ENCODE measurements at regions not wholly inside any gene's neighbourhood (a gene's known extent, or its start where the extent isn't known, plus 50 kb on each side); places are given as distances from the start of the nearest gene placed in this dataset.
"Not testable (repeated sequence)": the region's sequence is repeated elsewhere in the genome, so short reads cannot be mapped to it uniquely, and the experiment has no call there.

GRCh38 chr10:131363416-131363815, 51.9 kb upstream of the TCERG1L start:
- Mint-ChIP-seq H3K36me3 (peaks cover 0 to 3% of the 10 kb centered on the region in 2 donors), H3K27ac (no peak overlapping the region)

GRCh38 chr10:131371571-131371970, 60.0 kb upstream of the TCERG1L start:
- Mint-ChIP-seq H3K4me1 (peaks cover 0 to 2% of the 10 kb centered on the region in 2 donors), H3K4me3 (no peak overlapping the region), H3K27me3 (peaks cover 0 to 25% of the 10 kb centered on the region in 2 donors), H3K9me3 (peaks cover 7 to 13% of the 10 kb centered on the region in 2 donors), H3K27ac (no peak overlapping the region), H3K36me3 (peaks cover 2 to 6% of the 10 kb centered on the region in 2 donors)
- no peak for DNase-seq
- no peak for ATAC-seq (replicated peaks)

More at GRCh38 chr10:131363416-131363815, 51.9 kb upstream of the TCERG1L start:
- DNase-seq, result no peak
- ATAC-seq (replicated peaks), result no peak
- Mint-ChIP-seq H3K4me1 (no peaks in the 10 kb centered on the region), H3K27me3 (no peaks in the 10 kb centered on the region), H3K4me3 (no peak overlapping the region), H3K9me3 (peaks cover 8 to 10% of the 10 kb centered on the region in 2 donors)

- H3K4me1 Mint-ChIP-seq, result peaks cover 0 to under 1% of the 10 kb centered on the region in 2 donors
- peaks cover 6% of the 10 kb centered on the region in 2 donors for H3K9me3 Mint-ChIP-seq
- H3K27me3 Mint-ChIP-seq, result peaks cover 0 to 19% of the 10 kb centered on the region in 2 donors
- ATAC-seq (replicated peaks), result no peak
- H3K36me3 Mint-ChIP-seq, result peaks cover under 1 to 1% of the 10 kb centered on the region in 2 donors
- H3K27ac Mint-ChIP-seq, result no peak overlapping the region
- no peak overlapping the region for H3K4me3 Mint-ChIP-seq
- no peak for DNase-seq
These were observed 70.1 kb upstream of the TCERG1L start for GRCh38 chr10:131381576-131381975.

- not testable (repeated sequence) for ATAC-seq (replicated peaks); H3K4me3 Mint-ChIP-seq; H3K36me3 Mint-ChIP-seq; H3K9me3 Mint-ChIP-seq; H3K27ac Mint-ChIP-seq; H3K4me1 Mint-ChIP-seq; DNase-seq
- peaks cover 0 to 19% of the 10 kb centered on the region in 2 donors for H3K27me3 Mint-ChIP-seq
These were observed 73.8 kb upstream of the TCERG1L start for GRCh38 chr10:131385161-131385872.

DNA sequence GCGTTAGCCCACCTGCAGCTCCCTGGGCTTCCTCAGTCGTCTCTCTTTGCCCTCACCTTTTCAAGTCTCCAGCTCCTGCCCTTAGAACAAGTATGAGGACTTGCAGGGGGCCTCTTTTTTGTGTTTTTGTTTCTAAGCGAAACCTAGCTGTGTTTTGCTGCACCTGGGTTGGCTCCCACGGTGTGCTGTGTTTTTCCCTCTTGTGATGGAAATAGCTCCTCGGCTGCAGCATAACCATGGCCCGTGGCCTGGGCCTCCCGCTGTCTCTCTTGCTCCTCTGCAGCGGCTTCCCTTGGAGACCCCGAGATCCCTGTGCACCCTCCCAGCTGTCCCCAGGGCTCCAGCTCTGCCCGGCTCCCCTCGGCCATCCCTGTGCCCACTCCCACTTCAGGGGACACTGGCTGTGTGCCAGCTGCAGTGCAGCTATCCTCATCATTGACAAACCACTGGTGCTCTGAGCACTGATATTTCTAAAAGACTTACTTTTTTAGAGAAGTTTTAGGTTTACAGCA, 75.6 kb upstream of the TCERG1L start:
- peaks cover 0 to 11% of the 10 kb centered on the region in 2 donors for H3K27me3 Mint-ChIP-seq
- peaks cover 4 to 5% of the 10 kb centered on the region in 2 donors for H3K9me3 Mint-ChIP-seq
- ATAC-seq (replicated peaks) (no peak), DNase-seq (no peak)
- no peaks in the 10 kb centered on the region for H3K36me3 Mint-ChIP-seq
- H3K27ac Mint-ChIP-seq, result no peak overlapping the region
- H3K4me1 Mint-ChIP-seq, result no peaks in the 10 kb centered on the region
- H3K4me3 Mint-ChIP-seq, result no peak overlapping the region

DNA sequence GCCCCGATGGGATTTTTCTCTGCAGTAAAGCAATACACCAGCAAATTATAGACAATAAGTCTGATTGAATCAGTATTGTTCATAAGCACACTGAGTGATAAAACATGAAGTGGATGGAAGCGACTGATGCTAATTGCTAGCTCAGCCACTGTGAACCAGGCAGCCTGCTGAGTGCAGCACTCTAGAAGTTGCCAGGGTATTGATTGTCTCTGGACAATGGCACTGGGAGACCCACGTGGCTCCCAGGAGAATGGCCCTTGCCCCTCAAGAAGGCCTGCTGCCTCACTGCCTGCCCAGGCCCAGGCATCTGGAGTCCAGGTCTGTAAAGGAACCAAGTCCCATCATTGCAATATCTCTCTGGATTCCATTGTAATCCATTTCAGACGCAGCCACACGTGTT, 80.4 kb upstream of the TCERG1L start:
- ATAC-seq (replicated peaks) (no peak), DNase-seq (no peak)
- no peak overlapping the region for H3K4me3 Mint-ChIP-seq
- H3K36me3 Mint-ChIP-seq, result no peaks in the 10 kb centered on the region
- H3K27ac Mint-ChIP-seq, result no peak overlapping the region
- no peaks in the 10 kb centered on the region for H3K9me3 Mint-ChIP-seq
- peaks cover 0 to 5% of the 10 kb centered on the region in 2 donors for H3K27me3 Mint-ChIP-seq
- H3K4me1 Mint-ChIP-seq, result no peaks in the 10 kb centered on the region

DNA sequence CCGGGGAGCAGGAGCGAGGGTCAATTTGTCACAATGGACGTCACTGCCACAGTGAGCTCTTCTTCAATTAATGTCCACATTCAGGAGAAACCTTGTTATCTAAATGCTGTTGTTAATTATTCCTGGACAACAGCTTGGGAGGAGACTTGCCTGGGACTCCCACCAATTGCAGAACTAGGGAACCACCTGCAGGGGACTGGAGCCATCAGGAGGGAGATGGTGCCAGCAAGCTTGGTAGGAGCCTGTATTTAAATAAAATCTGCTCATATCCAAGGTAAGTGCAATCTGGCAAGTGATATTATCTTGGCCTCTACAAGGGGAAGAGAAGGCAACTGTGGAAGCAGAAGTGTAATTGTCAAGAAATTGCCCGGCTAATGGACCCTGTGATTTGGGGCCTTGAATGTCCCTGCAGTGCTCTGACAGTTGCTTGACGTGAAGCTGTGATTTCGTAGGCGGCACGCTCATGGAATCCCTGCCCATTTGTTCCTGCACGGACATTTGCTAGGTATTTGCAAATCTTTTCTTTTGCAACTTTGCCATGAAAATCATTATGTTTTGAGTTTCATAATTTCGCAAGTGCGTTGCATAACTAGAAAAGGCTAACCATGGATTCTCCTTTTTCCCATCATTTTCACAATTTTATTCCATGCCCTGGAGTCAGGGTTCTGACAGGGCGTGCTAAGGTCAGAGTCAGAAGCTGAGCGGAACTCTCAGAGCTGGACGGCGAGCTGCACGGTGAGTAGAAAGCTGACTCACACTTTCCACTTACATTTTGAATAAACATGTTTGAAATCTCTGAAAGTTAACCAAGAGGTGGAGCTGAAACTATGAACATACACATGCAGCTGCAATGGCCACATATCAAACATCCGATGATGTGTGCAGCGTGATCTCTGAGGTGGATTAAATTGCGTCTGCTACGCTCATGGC, 84.9 kb upstream of the TCERG1L start:
- DNase-seq (no peak), ATAC-seq (replicated peaks) (no peak)
- H3K4me3 Mint-ChIP-seq, result no peak overlapping the region
- H3K36me3 Mint-ChIP-seq, result no peaks in the 10 kb centered on the region
- H3K4me1 Mint-ChIP-seq, result no peaks in the 10 kb centered on the region
- no peaks in the 10 kb centered on the region for H3K9me3 Mint-ChIP-seq
- H3K27me3 Mint-ChIP-seq, result peaks cover 5 to 7% of the 10 kb centered on the region in 2 donors
- no peak overlapping the region for H3K27ac Mint-ChIP-seq

DNA sequence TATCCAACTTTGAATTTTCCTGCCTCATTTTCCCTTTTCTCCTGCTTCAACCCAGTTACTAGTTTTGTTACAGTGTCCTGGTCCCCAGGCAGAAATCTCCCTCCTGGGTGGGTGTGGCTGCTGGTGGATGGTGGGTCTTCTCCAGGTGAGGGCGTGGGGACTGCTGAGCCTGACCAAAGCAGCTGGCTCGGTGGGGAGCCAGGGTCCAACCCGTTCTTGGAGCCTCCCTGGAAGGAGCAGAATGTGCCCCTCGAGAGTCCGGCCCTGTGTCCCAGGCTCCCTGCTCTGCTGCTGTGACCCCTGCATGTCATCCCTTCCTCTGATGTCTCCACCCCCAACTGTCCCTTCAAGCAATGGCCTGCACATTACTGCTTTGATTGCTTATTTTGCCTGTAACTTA, 86.6 kb upstream of the TCERG1L start:
- Mint-ChIP-seq H3K27me3 (peaks cover 5 to 7% of the 10 kb centered on the region in 2 donors), H3K9me3 (no peaks in the 10 kb centered on the region), H3K36me3 (no peaks in the 10 kb centered on the region), H3K4me1 (no peaks in the 10 kb centered on the region), H3K4me3 (no peak overlapping the region), H3K27ac (no peak overlapping the region)
- DNase-seq (no peak), ATAC-seq (replicated peaks) (no peak)

DNA sequence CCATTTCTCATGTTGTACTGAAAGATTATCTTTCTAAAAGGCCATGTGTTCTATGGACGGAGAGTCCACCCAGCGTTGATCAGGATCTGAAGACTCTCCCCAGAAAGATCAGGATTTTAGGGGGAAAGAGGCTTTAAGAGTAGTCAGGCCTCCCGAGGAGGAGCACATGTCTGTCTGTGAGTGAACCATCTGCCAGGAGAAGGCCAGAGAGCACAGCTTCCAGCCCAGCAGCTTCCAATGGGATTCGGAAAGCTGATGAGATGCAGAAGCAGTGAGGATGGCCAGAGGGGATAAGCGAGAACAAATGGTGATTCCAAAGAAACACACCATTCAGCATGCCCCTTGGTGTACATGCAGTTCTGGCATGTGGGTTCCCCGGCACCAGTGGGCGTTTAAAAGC, 88.5 kb upstream of the TCERG1L start:
- no peaks in the 10 kb centered on the region for H3K36me3 Mint-ChIP-seq
- peaks cover 0 to 7% of the 10 kb centered on the region in 2 donors for H3K27me3 Mint-ChIP-seq
- no peaks in the 10 kb centered on the region for H3K4me1 Mint-ChIP-seq
- H3K9me3 Mint-ChIP-seq, result no peaks in the 10 kb centered on the region
- DNase-seq, result no peak
- no peak overlapping the region for H3K4me3 Mint-ChIP-seq
- H3K27ac Mint-ChIP-seq, result no peak overlapping the region
- ATAC-seq (replicated peaks), result no peak

DNA sequence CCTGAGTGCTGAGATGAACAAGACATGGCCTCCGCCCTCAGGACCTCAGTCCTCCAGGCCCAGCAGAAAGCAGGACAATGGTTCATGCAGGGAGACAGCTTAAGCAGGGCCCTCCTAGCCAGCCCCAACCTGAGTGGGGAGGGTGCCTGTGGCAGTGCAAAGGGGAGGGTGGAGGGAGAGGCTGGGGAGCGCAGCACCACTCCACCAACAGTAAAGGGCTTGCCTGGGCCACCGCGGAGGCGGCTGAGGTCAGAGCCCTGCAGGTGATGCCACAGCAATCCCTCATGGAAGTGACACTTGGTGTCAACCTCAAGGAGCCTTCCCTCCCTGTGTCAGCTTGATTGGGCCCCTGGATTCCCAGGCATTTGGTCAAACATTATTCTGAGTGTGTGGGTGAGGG, 89.0 kb upstream of the TCERG1L start:
- Mint-ChIP-seq H3K4me1 (no peaks in the 10 kb centered on the region), H3K27ac (no peak overlapping the region), H3K36me3 (no peaks in the 10 kb centered on the region), H3K4me3 (no peak overlapping the region), H3K27me3 (peaks cover 0 to 7% of the 10 kb centered on the region in 2 donors), H3K9me3 (no peaks in the 10 kb centered on the region)
- no peak for DNase-seq
- no peak for ATAC-seq (replicated peaks)

DNA sequence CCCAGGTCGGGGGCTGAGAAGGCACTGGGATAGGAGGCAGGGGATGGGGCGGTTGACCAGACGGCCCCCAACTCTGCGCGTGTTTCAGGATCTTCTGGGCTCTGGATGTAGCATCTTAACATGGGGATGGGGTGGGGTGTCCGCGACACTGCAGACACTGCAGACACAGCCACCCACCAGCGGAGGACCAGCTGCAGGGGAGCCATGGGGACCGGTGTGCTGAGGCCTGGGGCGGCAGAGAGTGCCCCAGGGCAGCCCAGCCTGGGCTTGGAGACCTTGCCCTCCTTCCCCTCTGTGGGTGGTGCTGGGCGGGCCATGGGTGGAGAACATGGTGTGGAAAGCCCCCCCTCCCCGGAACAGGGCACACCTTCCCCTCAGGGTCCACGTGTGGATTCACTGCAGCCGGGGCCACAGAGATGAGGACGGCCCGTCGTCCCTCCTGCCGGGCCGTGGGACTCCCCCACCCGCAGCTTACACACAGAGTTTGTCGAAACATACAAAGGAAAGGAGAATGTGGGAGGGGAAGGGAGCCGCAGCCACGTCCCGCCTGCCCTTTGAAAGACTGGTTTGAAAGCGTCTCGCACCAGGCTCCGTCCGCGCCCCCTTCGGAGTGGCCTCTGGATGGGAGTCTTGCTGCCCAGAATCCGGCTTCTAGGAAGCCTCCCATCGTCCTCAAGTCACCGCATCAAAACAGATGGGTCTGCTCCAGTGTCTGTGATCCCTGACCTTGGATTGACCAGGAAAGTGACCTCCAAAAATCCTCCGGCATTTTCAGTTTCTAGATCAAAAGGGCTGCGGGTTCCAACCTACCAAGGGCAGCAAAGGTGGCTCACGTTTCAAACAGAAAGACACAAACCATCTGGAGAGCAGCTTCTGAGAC, 91.5 kb upstream of the TCERG1L start:
- Mint-ChIP-seq H3K4me1 (no peaks in the 10 kb centered on the region), H3K9me3 (no peaks in the 10 kb centered on the region), H3K36me3 (no peaks in the 10 kb centered on the region), H3K27ac (no peak overlapping the region), H3K4me3 (no peak overlapping the region), H3K27me3 (peaks cover 0 to 3% of the 10 kb centered on the region in 2 donors)
- DNase-seq (no peak), ATAC-seq (replicated peaks) (no peak)

DNA sequence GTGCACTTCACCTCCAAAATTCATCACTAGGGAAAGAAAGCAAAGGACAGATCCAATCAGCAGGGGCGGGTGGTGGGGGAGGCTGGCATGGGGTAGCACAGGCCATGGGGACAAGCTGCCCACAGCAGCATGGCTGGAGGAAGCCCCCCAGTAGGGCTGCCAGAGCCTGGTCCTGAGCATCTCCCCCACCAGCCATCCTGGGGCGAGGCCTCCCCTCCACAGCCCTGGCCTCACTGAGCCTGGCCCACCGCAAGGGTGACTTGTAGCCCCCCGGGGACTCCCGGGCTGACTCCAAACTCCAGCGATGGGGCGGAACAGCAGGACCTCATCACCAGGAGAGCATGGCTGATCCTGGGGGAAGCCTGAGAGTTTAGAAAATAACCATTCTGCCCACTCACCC, 92.4 kb upstream of the TCERG1L start:
- Mint-ChIP-seq H3K36me3 (no peaks in the 10 kb centered on the region), H3K27me3 (no peaks in the 10 kb centered on the region), H3K27ac (no peak overlapping the region), H3K9me3 (no peaks in the 10 kb centered on the region), H3K4me1 (no peaks in the 10 kb centered on the region), H3K4me3 (no peak overlapping the region)
- ATAC-seq (replicated peaks), result no peak
- no peak for DNase-seq

- no peak overlapping the region for H3K27ac Mint-ChIP-seq
- ATAC-seq (replicated peaks), result no peak
- H3K4me1 Mint-ChIP-seq, result no peaks in the 10 kb centered on the region
- H3K9me3 Mint-ChIP-seq, result no peaks in the 10 kb centered on the region
- H3K36me3 Mint-ChIP-seq, result no peaks in the 10 kb centered on the region
- DNase-seq, result no peak
- H3K27me3 Mint-ChIP-seq, result no peaks in the 10 kb centered on the region
- H3K4me3 Mint-ChIP-seq, result no peak overlapping the region
These were observed 93.4 kb upstream of the TCERG1L start for GRCh38 chr10:131404886-131405285.
